ENCODE measurements at regions not wholly inside any gene's neighbourhood (a gene's known extent, or its start where the extent isn't known, plus 50 kb on each side); places are given as distances from the start of the nearest gene placed in this dataset.
"Not testable (repeated sequence)": the region's sequence is repeated elsewhere in the genome, so short reads cannot be mapped to it uniquely, and the experiment has no call there.

- TF ChIP-seq CTCF (conservative IDR thresholded peaks at IDR 0.05) = no peak
- H3K27ac ChIP-seq = no peak overlapping the region
Measured at GRCh38 chr7:69537691-69538090, 60.6 kb upstream of the AUTS2 start.

- no peak overlapping the region for H3K27ac ChIP-seq
- TF ChIP-seq CTCF (conservative IDR thresholded peaks at IDR 0.05) = no peak
Measured at GRCh38 chr7:69539531-69539930, 58.7 kb upstream of the AUTS2 start.

- no peak overlapping the region for H3K27ac ChIP-seq
- TF ChIP-seq CTCF (conservative IDR thresholded peaks at IDR 0.05) = no peak
Measured at GRCh38 chr7:69540287-69540686, 58.0 kb upstream of the AUTS2 start.

- H3K27ac ChIP-seq = not testable (repeated sequence)
Measured at GRCh38 chr7:69541779-69542432, 56.4 kb upstream of the AUTS2 start.

- TF ChIP-seq CTCF (conservative IDR thresholded peaks at IDR 0.05) = no peak
- H3K27ac ChIP-seq = no peak overlapping the region
Measured at GRCh38 chr7:69545175-69545574, 53.1 kb upstream of the AUTS2 start.

Measured in VCaP (cell line).